ENCODE measurements at regions not wholly inside any gene's neighbourhood (a gene's known extent, or its start where the extent isn't known, plus 50 kb on each side); places are given as distances from the start of the nearest gene placed in this dataset.

- no peak for DNase-seq
Measured at GRCh38 chr20:61041481-61041880, 210.6 kb upstream of the CDH4 start.

- DNase-seq: no peak
Measured at GRCh38 chr20:61042506-61043385, 209.3 kb upstream of the CDH4 start.

- DNase-seq: no peak
Measured at GRCh38 chr20:61043681-61044080, 208.4 kb upstream of the CDH4 start.

GRCh38 chr20:61044499-61044898 lies 207.6 kb upstream of the CDH4 start:
- no peak for DNase-seq

- no peak for DNase-seq
Measured at GRCh38 chr20:61045091-61045490, 207.0 kb upstream of the CDH4 start.

GRCh38 chr20:61045876-61046585 lies 206.0 kb upstream of the CDH4 start:
- DNase-seq: no peak

- no peak for DNase-seq
Measured at GRCh38 chr20:61046721-61047351, 205.2 kb upstream of the CDH4 start.

- no peak for DNase-seq
Measured at GRCh38 chr20:61047515-61047914, 204.5 kb upstream of the CDH4 start.

- no peak for DNase-seq
Measured at GRCh38 chr20:61048302-61048701, 203.8 kb upstream of the CDH4 start.

- no peak for DNase-seq
Measured at GRCh38 chr20:61049684-61050083, 202.4 kb upstream of the CDH4 start.

GRCh38 chr20:61050336-61050890 lies 201.6 kb upstream of the CDH4 start:
- DNase-seq: no peak

GRCh38 chr20:61052195-61052750 lies 199.8 kb upstream of the CDH4 start:
- DNase-seq: no peak

GRCh38 chr20:61052776-61053442 lies 199.2 kb upstream of the CDH4 start:
- DNase-seq: no peak

- DNase-seq: no peak
Measured at GRCh38 chr20:61053487-61053886, 198.6 kb upstream of the CDH4 start.

- no peak for DNase-seq
Measured at GRCh38 chr20:61053889-61054288, 198.2 kb upstream of the CDH4 start.

GRCh38 chr20:61054411-61054810 lies 197.7 kb upstream of the CDH4 start:
- DNase-seq: no peak

- no peak for DNase-seq
Measured at GRCh38 chr20:61055180-61056010, 196.7 kb upstream of the CDH4 start.

- DNase-seq: no peak
Measured at GRCh38 chr20:61056116-61056515, 195.9 kb upstream of the CDH4 start.

GRCh38 chr20:61056627-61057442 lies 195.2 kb upstream of the CDH4 start:
- DNase-seq: no peak

GRCh38 chr20:61057443-61058121 lies 194.5 kb upstream of the CDH4 start:
- no peak for DNase-seq
